Thyroid gland (tissue), 4 donors: ENCODE measurements at regions not wholly inside any gene's neighbourhood (a gene's known extent, or its start where the extent isn't known, plus 50 kb on each side); places are given as distances from the start of the nearest gene placed in this dataset.

Experiments
- DNase-seq, 2 donors: peaks; one replicate each; pipeline ENCODE4 v3.0.0-alpha.2; 2019
- H3K27ac ChIP-seq, 3 donors: fragments of 200-600 bp; sonication (generic); 1 replicate in 2 of 3; 2 replicates in 1 of 3; pipeline ENCODE4 v1.5.1; 2016 to 2019; ENCODE audit warnings: mild to moderate bottlenecking in 1 of 3, moderate library complexity in 1 of 3
- H3K27me3 ChIP-seq: fragments of 200-600 bp; sonication (generic); one replicate; pipeline ENCODE4 v1.5.1; 2019
- H3K36me3 ChIP-seq, 2 donors: fragments of 200-600 bp; sonication (generic); one replicate each; pipeline ENCODE4 v1.5.1; 2016 to 2019
- H3K4me1 ChIP-seq, 2 donors: fragments of 200-600 bp; sonication (generic); one replicate each; pipeline ENCODE4 v1.5.1; 2017 to 2019
- H3K4me3 ChIP-seq, 3 donors: fragments of 200-600 bp; sonication (generic); replicated peaks in 1 of 3; 1 replicate in 2 of 3; 2 replicates in 1 of 3; pipeline ENCODE4 v1.5.1; 2016; ENCODE audit warnings: mild to moderate bottlenecking in 1 of 3
- H3K9me3 ChIP-seq: fragments of 200-600 bp; sonication (generic); one replicate; pipeline ENCODE4 v1.5.1; 2017
- POLR2A ChIP-seq, 2 donors: fragments of 450-650 bp; IDR thresholded peaks; one replicate each; pipeline ENCODE4 v1.6.1; 2017; ENCODE audit warnings: antibody characterized with exemption in 2 of 2, mild to moderate bottlenecking in 2 of 2, moderate library complexity in 1 of 2
- WGBS, 2 donors: methylation state at CpG; one replicate each; pipeline ENCODE4 v1.1.5; 2017; 5-methylcytosine and 5-hydroxymethylcytosine counted together
- intact Hi-C: fragments of 100-400 bp; cut with DNase I; formaldehyde crosslinking; loops from one replicate; pipeline ENCODE4 v1.15.1; 2023
- TF ChIP-seq, protein P1 (sequence below), 6 experiments: fragments of 200-600 bp in 3 of 6; fragments of 450-650 bp in 3 of 6; sonication (generic) in 3 of 6; IDR thresholded peaks; one replicate each; pipeline ENCODE4 v1.5.1; 2016 to 2019; ENCODE audit warnings: antibody characterized with exemption in 6 of 6, mild to moderate bottlenecking in 2 of 6, inconsistent platforms in 1 of 6, moderate library complexity in 1 of 6

DNA sequence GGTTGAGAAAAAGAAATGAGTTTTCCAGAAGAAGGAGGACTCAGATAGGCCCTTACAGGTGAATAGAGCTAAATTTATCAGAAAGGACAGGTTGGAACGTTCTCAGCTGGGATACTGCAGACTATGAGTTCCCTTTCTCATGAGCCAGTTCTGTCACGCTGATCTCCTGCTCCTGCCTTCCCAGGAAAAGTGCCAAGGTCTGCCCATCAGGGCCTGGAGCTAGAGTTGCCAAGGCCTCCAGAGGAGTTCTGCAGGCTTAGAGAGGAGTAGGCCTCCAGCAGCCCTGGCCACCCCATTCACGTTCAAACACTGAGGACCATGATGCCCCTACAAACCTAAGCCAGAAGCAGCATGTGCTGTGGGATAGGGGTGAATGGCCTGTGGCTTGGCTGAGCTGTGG, 126.8 kb upstream of the TNR start:
- Histone ChIP-seq H3K4me1 (no peaks in the 10 kb centered on the region), H3K4me3 (no peak overlapping the region), H3K36me3 (no peaks in the 10 kb centered on the region), H3K9me3 (no peaks in the 10 kb centered on the region), H3K27me3 (no peaks in the 10 kb centered on the region), H3K27ac (no peak overlapping the region)
- no peak for TF ChIP-seq POLR2A (IDR thresholded peaks at IDR 0.05)
- TF ChIP-seq, protein P1, sequence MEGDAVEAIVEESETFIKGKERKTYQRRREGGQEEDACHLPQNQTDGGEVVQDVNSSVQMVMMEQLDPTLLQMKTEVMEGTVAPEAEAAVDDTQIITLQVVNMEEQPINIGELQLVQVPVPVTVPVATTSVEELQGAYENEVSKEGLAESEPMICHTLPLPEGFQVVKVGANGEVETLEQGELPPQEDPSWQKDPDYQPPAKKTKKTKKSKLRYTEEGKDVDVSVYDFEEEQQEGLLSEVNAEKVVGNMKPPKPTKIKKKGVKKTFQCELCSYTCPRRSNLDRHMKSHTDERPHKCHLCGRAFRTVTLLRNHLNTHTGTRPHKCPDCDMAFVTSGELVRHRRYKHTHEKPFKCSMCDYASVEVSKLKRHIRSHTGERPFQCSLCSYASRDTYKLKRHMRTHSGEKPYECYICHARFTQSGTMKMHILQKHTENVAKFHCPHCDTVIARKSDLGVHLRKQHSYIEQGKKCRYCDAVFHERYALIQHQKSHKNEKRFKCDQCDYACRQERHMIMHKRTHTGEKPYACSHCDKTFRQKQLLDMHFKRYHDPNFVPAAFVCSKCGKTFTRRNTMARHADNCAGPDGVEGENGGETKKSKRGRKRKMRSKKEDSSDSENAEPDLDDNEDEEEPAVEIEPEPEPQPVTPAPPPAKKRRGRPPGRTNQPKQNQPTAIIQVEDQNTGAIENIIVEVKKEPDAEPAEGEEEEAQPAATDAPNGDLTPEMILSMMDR (IDR thresholded peaks at IDR 0.05): no peak
- DNase-seq: no peak
- intact Hi-C loops: no loop called here
- WGBS, 2 donors: 74 to 87% methylated on average over 3 of the region's 3 CpGs

GRCh38 chr1:175866776-175867175, 123.4 kb upstream of the TNR start:
- Histone ChIP-seq H3K36me3 (no peaks in the 10 kb centered on the region), H3K9me3 (no peaks in the 10 kb centered on the region), H3K4me3 (no peak overlapping the region), H3K4me1 (no peaks in the 10 kb centered on the region), H3K27ac (no peak overlapping the region), H3K27me3 (no peaks in the 10 kb centered on the region)
- no peak for DNase-seq
- TF ChIP-seq, protein P1 (IDR thresholded peaks at IDR 0.05): no peak
- no peak for TF ChIP-seq POLR2A (IDR thresholded peaks at IDR 0.05)
- intact Hi-C loops: no loop called here
- WGBS, 2 donors: 60 to 68% methylated on average over 2 of the region's 2 CpGs

DNA sequence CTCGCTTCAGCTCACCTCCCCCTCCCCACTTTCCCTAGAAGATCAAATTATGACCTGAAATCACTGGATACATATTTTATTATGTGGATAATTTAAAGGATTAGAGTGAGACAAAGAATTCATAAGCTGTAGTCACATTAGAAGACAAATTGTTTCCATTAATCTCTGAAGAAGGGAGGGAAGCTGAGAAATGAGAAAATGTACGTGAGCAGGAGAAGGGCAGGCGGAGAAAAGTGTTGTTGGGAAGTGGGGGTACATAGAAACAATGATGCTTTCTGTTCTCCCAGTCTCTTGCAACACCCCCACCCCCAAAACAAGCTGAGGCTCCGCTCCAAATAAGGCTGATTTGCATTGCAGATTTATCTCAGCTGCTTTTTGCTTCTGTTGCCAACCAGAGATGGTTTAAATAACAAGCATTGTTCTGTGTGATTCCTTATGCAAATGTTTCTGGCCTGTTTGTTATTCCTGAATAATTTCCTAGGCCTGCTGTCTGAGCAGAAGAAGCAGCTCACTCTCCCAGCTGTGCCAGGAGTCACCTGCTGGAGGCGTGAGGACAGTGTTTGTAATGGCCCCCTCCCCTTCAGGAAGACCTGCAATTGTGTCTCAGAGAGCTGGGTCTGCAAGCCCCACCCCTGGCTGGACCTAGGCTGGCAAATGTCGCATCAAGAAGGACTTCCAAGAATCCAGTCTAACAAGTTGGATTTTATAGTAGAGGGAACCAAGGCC, 121.8 kb upstream of the TNR start:
- TF ChIP-seq POLR2A (IDR thresholded peaks at IDR 0.05): no peak
- TF ChIP-seq, protein P1 (IDR thresholded peaks at IDR 0.05): no peak
- WGBS, 2 donors: 69 to 74% methylated on average over 6 of the region's 6 CpGs
- H3K27ac ChIP-seq: no peak overlapping the region
- intact Hi-C loops: no loop called here
- H3K4me3 ChIP-seq: no peak overlapping the region
- H3K4me1 ChIP-seq: no peaks in the 10 kb centered on the region
- no peaks in the 10 kb centered on the region for H3K9me3 ChIP-seq
- no peaks in the 10 kb centered on the region for H3K27me3 ChIP-seq
- H3K36me3 ChIP-seq: no peaks in the 10 kb centered on the region
- DNase-seq: no peak

DNA sequence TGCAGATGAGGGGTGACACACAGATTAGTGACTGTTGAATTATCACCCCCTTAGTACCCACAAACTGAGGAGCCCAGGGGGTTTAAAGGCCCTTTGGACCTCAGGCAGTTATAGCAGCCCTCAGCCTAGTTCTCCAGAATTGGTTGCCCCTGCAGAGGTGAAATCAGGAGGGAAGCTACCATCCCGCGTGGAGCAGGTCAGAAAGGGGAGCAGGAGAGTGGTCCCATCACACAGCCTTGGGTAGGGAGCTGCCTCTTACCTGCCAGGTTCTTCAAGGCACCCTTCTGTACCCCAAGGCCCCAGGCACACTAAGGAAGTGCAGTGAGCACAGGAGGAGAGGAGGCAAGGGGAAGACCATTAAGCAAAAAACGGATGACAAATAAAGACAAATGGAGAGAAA, 121.2 kb upstream of the TNR start:
- no peak for TF ChIP-seq POLR2A (IDR thresholded peaks at IDR 0.05)
- TF ChIP-seq, protein P1 (IDR thresholded peaks at IDR 0.05): no peak
- WGBS, 2 donors: 55 to 65% methylated on average over 3 of the region's 3 CpGs
- no peaks in the 10 kb centered on the region for H3K27me3 ChIP-seq
- H3K9me3 ChIP-seq: no peaks in the 10 kb centered on the region
- intact Hi-C loops: no loop called here
- DNase-seq: no peak
- H3K4me3 ChIP-seq: no peak overlapping the region
- no peak overlapping the region for H3K27ac ChIP-seq
- no peaks in the 10 kb centered on the region for H3K4me1 ChIP-seq
- H3K36me3 ChIP-seq: no peaks in the 10 kb centered on the region

DNA sequence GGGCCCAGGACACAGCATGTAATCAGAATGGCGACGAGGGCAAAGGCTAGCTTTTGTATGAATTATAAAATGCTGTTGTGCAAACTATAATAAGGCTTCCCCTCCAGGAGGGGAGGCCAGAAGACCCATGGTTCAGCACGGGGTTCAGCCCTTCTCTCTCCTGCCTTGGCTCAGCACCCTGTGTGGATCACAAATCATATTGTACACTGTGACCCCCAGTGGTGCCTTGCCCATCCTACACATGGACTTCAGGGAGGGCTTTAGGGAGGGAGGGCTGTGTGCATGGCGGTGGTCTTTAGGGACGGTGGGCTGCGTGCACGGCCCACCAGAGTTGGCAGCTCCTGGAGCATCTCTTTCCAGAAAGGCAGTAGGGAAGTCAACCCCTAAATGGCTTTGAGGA, 120.8 kb upstream of the TNR start:
- Histone ChIP-seq H3K27ac (no peak overlapping the region), H3K9me3 (no peaks in the 10 kb centered on the region), H3K36me3 (no peaks in the 10 kb centered on the region), H3K4me3 (no peak overlapping the region), H3K27me3 (no peaks in the 10 kb centered on the region), H3K4me1 (no peaks in the 10 kb centered on the region)
- 87 to 95% methylated on average over 7 of the region's 7 CpGs for WGBS, 2 donors
- TF ChIP-seq POLR2A (IDR thresholded peaks at IDR 0.05): no peak
- TF ChIP-seq, protein P1 (IDR thresholded peaks at IDR 0.05): no peak
- intact Hi-C loops: no loop called here
- DNase-seq: no peak
